HEK293T (cell line): ENCODE measurements at regions not wholly inside any gene's neighbourhood (a gene's known extent, or its start where the extent isn't known, plus 50 kb on each side); places are given as distances from the start of the nearest gene placed in this dataset.

Experiments
- CTCF ChIA-PET: fragments of 350-600 bp; formaldehyde crosslinking; extraction: SDS; loops from one replicate; lab custom pipeline; 2021; ENCODE audit warnings: antibody characterized with exemption, inconsistent platforms; lab: Yijun Ruan, JAX
- POLR2A ChIA-PET: fragments of 350-600 bp; formaldehyde crosslinking; extraction: SDS; loops from one replicate; lab custom pipeline; 2020; ENCODE audit warnings: antibody characterized with exemption, inconsistent platforms; lab: Yijun Ruan, JAX
- DNase-seq: peaks from one replicate; pipeline ENCODE4 v3.0.0; 2012; ENCODE audit warnings: mixed read lengths; ENCODE audit errors: extremely low spot score
- ARNT ChIP-seq: fragments of 450-650 bp; IDR thresholded peaks from 2 replicates; pipeline ENCODE4 v1.6.1; 2017; ENCODE audit warnings: mild to moderate bottlenecking
- BHLHE40 ChIP-seq: fragments of 450-650 bp; IDR thresholded peaks from 2 replicates; pipeline ENCODE4 v1.6.1; 2016; ENCODE audit warnings: mild to moderate bottlenecking, moderate library complexity, borderline replicate concordance
- CTBP1 ChIP-seq: fragments of 450-650 bp; IDR thresholded peaks from 2 replicates; pipeline ENCODE4 v1.6.1; 2016; ENCODE audit warnings: borderline replicate concordance
- ELF4 ChIP-seq: fragments of 450-650 bp; IDR thresholded peaks from 2 replicates; pipeline ENCODE4 v1.6.1; 2017; ENCODE audit warnings: antibody characterized with exemption
- FOXA1 ChIP-seq: fragments of 450-650 bp; IDR thresholded peaks from 2 replicates; pipeline ENCODE4 v1.6.1; 2016; ENCODE audit warnings: mild to moderate bottlenecking
- FOXK2 ChIP-seq: fragments of 450-650 bp; IDR thresholded peaks from 2 replicates; pipeline ENCODE4 v1.6.1; 2016; ENCODE audit warnings: mild to moderate bottlenecking
- FOXM1 ChIP-seq: fragments of 450-650 bp; IDR thresholded peaks from 2 replicates; pipeline ENCODE4 v1.6.1; 2017; ENCODE audit warnings: mild to moderate bottlenecking, borderline replicate concordance
- HDGF ChIP-seq: fragments of 450-650 bp; IDR thresholded peaks from 2 replicates; pipeline ENCODE4 v1.6.1; 2017; ENCODE audit warnings: antibody characterized with exemption, borderline replicate concordance
- L3MBTL2 ChIP-seq: fragments of 450-650 bp; conservative IDR thresholded peaks from 2 replicates; pipeline ENCODE4 v1.6.1; 2016; ENCODE audit warnings: mild to moderate bottlenecking
- LEF1 ChIP-seq: fragments of 450-650 bp; IDR thresholded peaks from 2 replicates; pipeline ENCODE4 v1.6.1; 2017; ENCODE audit warnings: mild to moderate bottlenecking, borderline replicate concordance
- NFRKB ChIP-seq: fragments of 450-650 bp; IDR thresholded peaks from 2 replicates; pipeline ENCODE4 v1.6.1; 2016; ENCODE audit warnings: mild to moderate bottlenecking, moderate library complexity
- PKNOX1 ChIP-seq: fragments of 450-650 bp; IDR thresholded peaks from 2 replicates; pipeline ENCODE4 v1.6.1; 2016
- SP1 ChIP-seq: fragments of 450-650 bp; IDR thresholded peaks from 2 replicates; pipeline ENCODE4 v1.6.1; 2017
- SUZ12 ChIP-seq: fragments of 450-650 bp; IDR thresholded peaks from 2 replicates; pipeline ENCODE4 v1.6.1; 2016; ENCODE audit warnings: mild to moderate bottlenecking
- TARDBP ChIP-seq: fragments of 450-650 bp; IDR thresholded peaks from 2 replicates; pipeline ENCODE4 v1.6.1; 2016
- ZNF384 ChIP-seq: fragments of 450-650 bp; IDR thresholded peaks from 2 replicates; pipeline ENCODE4 v1.6.1; 2016

- no peak for TF ChIP-seq NFRKB
- TF ChIP-seq CTBP1 = no peak
- TF ChIP-seq FOXK2 = no peak
- no peak for TF ChIP-seq LEF1
- no peak for TF ChIP-seq L3MBTL2
- no peak for TF ChIP-seq ELF4
- no peak for TF ChIP-seq PKNOX1
- TF ChIP-seq FOXM1 = no peak
- TF ChIP-seq BHLHE40 = no peak
- TF ChIP-seq HDGF = no peak
- no peak for TF ChIP-seq TARDBP
- no peak for DNase-seq
- ChIA-PET CTCF (no interaction called here), POLR2A (no interaction called here)
Measured at GRCh38 chr4:13982010-13982409, 354.5 kb upstream of the BOD1L1 start.

DNA sequence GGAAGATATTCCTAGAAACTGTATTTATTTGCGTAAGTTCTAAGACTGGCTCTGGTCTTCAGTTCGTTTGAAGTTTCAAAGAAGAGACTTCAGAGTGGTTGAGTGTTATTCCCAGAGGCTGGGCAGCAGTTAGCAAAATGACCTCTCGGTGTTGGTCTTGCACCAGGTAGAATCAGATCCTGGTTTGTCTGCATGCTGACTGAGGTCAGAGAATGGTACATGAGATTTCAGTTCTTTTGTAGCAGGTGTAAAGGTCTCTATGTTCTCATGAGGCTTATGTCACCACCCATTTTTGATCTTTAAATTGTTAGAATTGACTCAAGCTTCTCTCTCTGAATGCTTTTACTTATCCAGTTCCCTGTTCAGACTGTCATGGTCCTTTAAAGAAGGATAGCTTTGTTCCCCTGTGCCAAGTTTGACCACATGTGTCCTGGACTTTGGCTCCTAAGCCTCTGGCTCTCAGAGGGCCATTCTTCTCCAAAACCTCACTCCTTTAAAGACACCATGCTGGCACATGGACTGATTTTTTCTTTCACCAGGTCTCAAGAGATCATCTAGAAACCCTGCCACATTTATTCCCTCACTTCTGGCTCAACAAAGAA, 355.8 kb upstream of the BOD1L1 start:
- CTCF ChIA-PET = no interaction called here
- POLR2A ChIA-PET = no interaction called here
- no peak for DNase-seq
- no peak for TF ChIP-seq HDGF
- no peak for TF ChIP-seq BHLHE40
- TF ChIP-seq PKNOX1 = no peak
- TF ChIP-seq FOXM1 = no peak
- no peak for TF ChIP-seq FOXK2
- no peak for TF ChIP-seq ELF4
- TF ChIP-seq ZNF384 = no peak
- TF ChIP-seq LEF1 = no peak
- no peak for TF ChIP-seq SUZ12
- no peak for TF ChIP-seq CTBP1
- no peak for TF ChIP-seq L3MBTL2
- no peak for TF ChIP-seq ARNT
- TF ChIP-seq NFRKB = no peak
- no peak for TF ChIP-seq TARDBP
- no peak for TF ChIP-seq FOXA1
- TF ChIP-seq SP1 = no peak

- TF ChIP-seq NFRKB = no peak
- no peak for TF ChIP-seq FOXK2
- no peak for TF ChIP-seq HDGF
- TF ChIP-seq CTBP1 = no peak
- TF ChIP-seq ZNF384 = no peak
- no peak for TF ChIP-seq FOXM1
- no peak for TF ChIP-seq FOXA1
- TF ChIP-seq ELF4 = no peak
- TF ChIP-seq TARDBP = no peak
- no peak for TF ChIP-seq SUZ12
- TF ChIP-seq PKNOX1 = no peak
- TF ChIP-seq SP1 = no peak
- TF ChIP-seq ARNT = no peak
- TF ChIP-seq LEF1 = no peak
- no peak for TF ChIP-seq BHLHE40
- TF ChIP-seq L3MBTL2 = no peak
- no peak for DNase-seq
- POLR2A ChIA-PET = no interaction called here
- CTCF ChIA-PET = no interaction called here
Measured at GRCh38 chr4:13984991-13985800, 357.7 kb upstream of the BOD1L1 start.

DNA sequence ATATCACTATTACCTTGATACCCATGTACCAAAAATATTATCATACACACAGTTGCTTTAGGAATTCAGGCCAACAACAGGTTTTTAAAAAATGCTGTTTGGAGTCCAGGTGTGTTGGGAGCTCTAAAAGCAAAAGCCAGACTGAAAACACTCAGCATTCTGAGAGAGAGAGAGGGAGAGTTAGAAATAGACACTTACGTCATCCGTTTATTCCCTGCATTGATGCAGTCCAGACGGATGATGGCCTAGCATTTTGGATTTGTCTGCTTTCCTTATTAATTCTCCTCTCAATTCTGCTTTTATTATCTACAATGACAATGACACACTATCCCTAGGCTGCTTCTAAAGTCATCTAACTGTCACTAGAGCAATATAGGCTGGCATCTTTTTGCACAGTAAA, 358.3 kb upstream of the BOD1L1 start:
- CTCF ChIA-PET = no interaction called here
- TF ChIP-seq NFRKB (no peak), L3MBTL2 (no peak), HDGF (no peak), BHLHE40 (no peak), TARDBP (no peak)
- DNase-seq = no peak
- POLR2A ChIA-PET = no interaction called here

- no peak for TF ChIP-seq NFRKB
- no peak for TF ChIP-seq PKNOX1
- TF ChIP-seq SP1 = no peak
- TF ChIP-seq L3MBTL2 = no peak
- TF ChIP-seq ELF4 = no peak
- TF ChIP-seq BHLHE40 = no peak
- TF ChIP-seq TARDBP = no peak
- no peak for TF ChIP-seq CTBP1
- TF ChIP-seq FOXA1 = no peak
- no peak for TF ChIP-seq SUZ12
- no peak for TF ChIP-seq HDGF
- TF ChIP-seq FOXM1 = no peak
- POLR2A ChIA-PET = no interaction called here
- CTCF ChIA-PET = no interaction called here
- DNase-seq = no peak
Measured at GRCh38 chr4:13986548-13986947, 359.0 kb upstream of the BOD1L1 start.
